H1 (cell line): ENCODE measurements at regions not wholly inside any gene's neighbourhood (a gene's known extent, or its start where the extent isn't known, plus 50 kb on each side); places are given as distances from the start of the nearest gene placed in this dataset.

Experiments used
- CTCF ChIA-PET: fragments of 300-600 bp; sonication (Branson Sonifier 250); formaldehyde crosslinking; loops from one replicate; lab custom pipeline; 2021; ENCODE audit not compliant: partially characterized antibody; lab: Charles Lee
- POLR2A ChIA-PET: fragments of 300-600 bp; sonication (Branson Sonifier 250); formaldehyde crosslinking; loops from one replicate; lab custom pipeline; 2021; ENCODE audit warnings: inconsistent platforms; ENCODE audit not compliant: partially characterized antibody; lab: Charles Lee
- DNase-seq, 2 experiments: peaks; one replicate each; pipeline versions ENCODE4 v3.0.0 to v3.0.0-alpha.2; 2010 to 2022; ENCODE audit warnings: low spot score in 2 of 2, low read depth in 1 of 2, mixed read lengths in 1 of 2
- FAIRE-seq: peaks from 2 replicates; lab custom pipeline; 2011; peaks lifted over from hg19 to GRCh38; lab: Jason Lieb, UNC
- H2AFZ ChIP-seq: 2 replicates; pipeline ENCODE4 v1.8.1; 2012; ENCODE audit warnings: low read length, inconsistent platforms
- H2AK5ac ChIP-seq: 2 replicates; pipeline ENCODE4 v1.6.1; 2013; ENCODE audit warnings: low read depth, low read length
- H2BK120ac ChIP-seq: replicated peaks from 2 replicates; pipeline ENCODE3; 2013; ENCODE audit warnings: low read depth, low read length, inconsistent platforms
- H2BK12ac ChIP-seq: 2 replicates; pipeline ENCODE4 v1.6.1; 2013; ENCODE audit warnings: low read depth, low read length
- H2BK15ac ChIP-seq: 2 replicates; pipeline ENCODE4 v1.6.1; 2013; ENCODE audit warnings: low read length
- H2BK20ac ChIP-seq: 2 replicates; pipeline ENCODE4 v1.6.1; 2013; ENCODE audit warnings: low read length
- H2BK5ac ChIP-seq: 2 replicates; pipeline ENCODE4 v1.6.1; 2013; ENCODE audit warnings: low read depth, low read length
- H3K14ac ChIP-seq: 2 replicates; pipeline ENCODE4 v1.6.1; 2013; ENCODE audit warnings: inconsistent platforms; ENCODE audit not compliant: insufficient read length
- H3K18ac ChIP-seq: 2 replicates; pipeline ENCODE4 v1.6.1; 2013; ENCODE audit warnings: low read length; ENCODE audit errors: extremely low read depth
- H3K23ac ChIP-seq: 2 replicates; pipeline ENCODE4 v1.6.1; 2013; ENCODE audit warnings: inconsistent platforms; ENCODE audit not compliant: insufficient read length
- H3K23me2 ChIP-seq: 2 replicates; pipeline ENCODE4 v1.6.1; 2013; ENCODE audit warnings: low read depth, low read length
- H3K27ac ChIP-seq: 2 replicates; pipeline ENCODE4 v1.6.1; 2011; ENCODE audit warnings: low read depth, low read length, inconsistent platforms
- H3K27me3 ChIP-seq, 4 experiments: replicated peaks in 1 of 4; 1 replicate in 1 of 4; 2 replicates in 3 of 4; pipeline versions ENCODE4 v1.6.1 to v1.8.1; 2011 to 2013; ENCODE audit warnings: low read length in 3 of 4, mild to moderate bottlenecking in 3 of 4, inconsistent platforms in 2 of 4, mixed read lengths in 2 of 4, moderate library complexity in 1 of 4; ENCODE audit not compliant: control insufficient read depth in 3 of 4, insufficient read depth in 3 of 4; ENCODE audit errors: extremely low read depth in 1 of 4
- H3K36me3 ChIP-seq, 4 experiments: 2 replicates each; pipeline versions ENCODE4 v1.6.1 to v1.8.1; 2011 to 2013; ENCODE audit warnings: mild to moderate bottlenecking in 4 of 4, low read length in 3 of 4, moderate library complexity in 2 of 4, control low read depth in 1 of 4, inconsistent platforms in 1 of 4; ENCODE audit not compliant: insufficient read depth in 4 of 4, control insufficient read depth in 2 of 4
- H3K4ac ChIP-seq: replicated peaks from 2 replicates; pipeline ENCODE3; 2013; ENCODE audit warnings: low read length, low read depth, mixed read lengths, inconsistent platforms; ENCODE audit not compliant: insufficient read length
- H3K4me1 ChIP-seq, 4 experiments: replicated peaks in 1 of 4; 1 replicate in 1 of 4; 2 replicates in 3 of 4; pipeline versions ENCODE4 v1.6.1 to v1.8.1; 2011 to 2013; ENCODE audit warnings: low read length in 3 of 4, inconsistent platforms in 2 of 4, mixed read lengths in 1 of 4; ENCODE audit not compliant: insufficient read depth in 4 of 4, control insufficient read depth in 3 of 4
- H3K4me2 ChIP-seq, 2 experiments: 2 replicates each; pipeline versions ENCODE4 v1.6.1 to v1.8.1; 2011 to 2013; ENCODE audit warnings: low read depth in 2 of 2, low read length in 2 of 2, control low read depth in 1 of 2, inconsistent platforms in 1 of 2, mild to moderate bottlenecking in 1 of 2; ENCODE audit not compliant: insufficient read depth in 1 of 2
- H3K4me3 ChIP-seq, 4 experiments: fragments of 200-600, 300-600 bp in 1 of 4; sonication (generic), shearing (Covaris generic), sonication (Bioruptor Twin) in 1 of 4; 2 replicates each; pipeline versions ENCODE4 v1.5.1 to v1.8.1; 2011 to 2016; ENCODE audit warnings: low read length in 4 of 4, low read depth in 3 of 4, control low read depth in 2 of 4, inconsistent platforms in 2 of 4, mild to moderate bottlenecking in 2 of 4, mixed read lengths in 1 of 4, moderate library complexity in 1 of 4; ENCODE audit not compliant: insufficient read depth in 2 of 4; ENCODE audit errors: extremely low read depth in 1 of 4
- H3K56ac ChIP-seq: replicated peaks from 2 replicates; pipeline ENCODE3; 2013; ENCODE audit warnings: low read depth, mild to moderate bottlenecking, mixed read lengths, low read length, inconsistent platforms; ENCODE audit not compliant: insufficient read length
- H3K79me1 ChIP-seq: 2 replicates; pipeline ENCODE4 v1.6.1; 2013; ENCODE audit warnings: low read depth, low read length, control low read depth
- H3K79me2 ChIP-seq, 2 experiments: 2 replicates each; pipeline versions ENCODE4 v1.6.1 to v1.8.1; 2012 to 2013; ENCODE audit warnings: low read length in 2 of 2, mild to moderate bottlenecking in 2 of 2, inconsistent platforms in 1 of 2; ENCODE audit not compliant: insufficient read depth in 2 of 2, control insufficient read depth in 1 of 2
- H3K9ac ChIP-seq, 4 experiments: replicated peaks in 1 of 4; 1 replicate in 1 of 4; 2 replicates in 3 of 4; pipeline versions ENCODE4 v1.6.1 to v1.8.1; 2011 to 2013; ENCODE audit warnings: low read depth in 3 of 4, low read length in 3 of 4, control low read depth in 2 of 4, mild to moderate bottlenecking in 2 of 4, moderate library complexity in 2 of 4, inconsistent platforms in 1 of 4; ENCODE audit errors: extremely low read depth in 1 of 4
- H3K9me3 ChIP-seq, 2 experiments: 2 replicates each; pipeline versions ENCODE4 v1.6.1 to v1.8.1; 2012 to 2013; ENCODE audit warnings: mild to moderate bottlenecking in 2 of 2, moderate library complexity in 2 of 2, control low read depth in 1 of 2, inconsistent platforms in 1 of 2, low read depth in 1 of 2, low read length in 1 of 2, mixed read lengths in 1 of 2; ENCODE audit not compliant: insufficient read depth in 2 of 2
- H4K20me1 ChIP-seq, 2 experiments: replicated peaks in 1 of 2; 2 replicates each; pipeline versions ENCODE3 to v1.8.1; 2011 to 2013; ENCODE audit warnings: inconsistent platforms in 2 of 2, low read length in 2 of 2, mild to moderate bottlenecking in 1 of 2; ENCODE audit not compliant: insufficient read depth in 2 of 2, control insufficient read depth in 1 of 2
- H4K5ac ChIP-seq: 2 replicates; pipeline ENCODE4 v1.6.1; 2013; ENCODE audit warnings: low read length, low read depth, mixed read lengths, inconsistent platforms; ENCODE audit not compliant: insufficient read length
- H4K8ac ChIP-seq: 2 replicates; pipeline ENCODE4 v1.8.0; 2013; ENCODE audit warnings: mild to moderate bottlenecking, moderate library complexity, low read length, inconsistent platforms; ENCODE audit not compliant: insufficient read depth; ENCODE audit errors: extremely low read depth
- H4K91ac ChIP-seq: replicated peaks from 2 replicates; pipeline ENCODE3; 2013; ENCODE audit warnings: low read length, mixed read lengths, inconsistent platforms; ENCODE audit not compliant: insufficient read length
- SP4 ChIP-seq: IDR thresholded peaks from 2 replicates; pipeline ENCODE4 v1.6.1; 2012; ENCODE audit warnings: low read length, inconsistent platforms
- WGBS, 2 experiments: shearing (Covaris generic) in 1 of 2; methylation state at CpG; one replicate each; pipeline versions ENCODE4 v1.1.6 to v1.1.7; 2013 to 2015; ENCODE audit warnings: low lambda C conversion rate in 2 of 2, mixed read lengths in 2 of 2, inconsistent platforms in 1 of 2, low coverage in 1 of 2, missing lambda C conversion rate in 1 of 2; ENCODE audit not compliant: insufficient replicate concordance in 2 of 2, insufficient coverage in 1 of 2, insufficient read length in 1 of 2; ENCODE audit errors: extremely low coverage in 1 of 2, missing lambda C conversion rate in 1 of 2; 5-methylcytosine and 5-hydroxymethylcytosine counted together

DNA sequence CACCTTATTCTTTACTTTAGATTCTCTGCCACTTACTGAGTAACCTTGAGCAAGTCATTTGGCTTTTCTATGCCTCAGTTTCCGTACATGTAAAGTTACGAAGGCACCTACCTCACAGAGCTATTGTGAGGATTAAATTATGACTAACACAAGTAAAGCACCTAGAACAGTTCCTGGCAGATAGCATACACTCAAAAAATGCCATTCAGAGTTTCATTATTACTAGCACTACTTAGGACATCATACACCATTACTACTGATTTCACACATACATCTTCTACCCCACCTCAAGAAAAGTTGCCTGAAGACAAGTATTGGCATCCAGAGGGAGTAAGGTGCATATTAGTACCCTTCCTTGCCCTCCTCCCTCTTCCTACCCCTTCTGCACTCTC, 107.8 kb downstream of the OGFRL1 start:
- Histone ChIP-seq H3K79me2 (no peaks in the 10 kb centered on the region), H3K79me1 (no peaks in the 10 kb centered on the region), H3K9me3 (no peaks in the 10 kb centered on the region), H2AK5ac (no peak overlapping the region), H2BK15ac (no peak overlapping the region), H2AFZ (no peak overlapping the region), H3K23me2 (no peaks in the 10 kb centered on the region), H2BK20ac (no peak overlapping the region), H4K20me1 (no peaks in the 10 kb centered on the region), H3K4me1 (no peaks in the 10 kb centered on the region), H3K36me3 (no peaks in the 10 kb centered on the region; a peak in 1 of 8 replicates), H2BK5ac (no peak overlapping the region), H2BK12ac (no peak overlapping the region)
- no peak for DNase-seq
- 78% methylated on average over 2 of the region's 2 CpGs; no CpG with 5 or more reads in 1 of the 2 experiments for WGBS, 2 experiments
- POLR2A ChIA-PET: no interaction called here
- CTCF ChIA-PET: interaction anchor here (0.9 to 1.3 kb wide), 3 partner anchors 113 to 1220 kb away, joined by 3 read pairs; no protein-coding TSS in a partner anchor
- no peak for FAIRE-seq
- no peak for TF ChIP-seq SP4
- TF ChIP-seq, all 59 proteins: peak for 0
- Histone ChIP-seq H3K56ac (no peak overlapping the region), H3K4me2 (no peak overlapping the region), H3K4ac (no peak overlapping the region), H4K8ac (no peak overlapping the region), H3K18ac (no peak overlapping the region), H2BK120ac (no peak overlapping the region), H3K9ac (no peak overlapping the region), H4K91ac (no peak overlapping the region), H3K23ac (no peak overlapping the region), H3K27me3 (peaks cover 0 to 1% (median 0%) of the 10 kb centered on the region in 4 experiments; a peak in 2 of 7 replicates), H4K5ac (no peak overlapping the region), H3K4me3 (no peak overlapping the region), H3K14ac (no peak overlapping the region), H3K27ac (no peak overlapping the region)
